ENCODE measurements at regions not wholly inside any gene's neighbourhood (a gene's known extent, or its start where the extent isn't known, plus 50 kb on each side); places are given as distances from the start of the nearest gene placed in this dataset.

DNA sequence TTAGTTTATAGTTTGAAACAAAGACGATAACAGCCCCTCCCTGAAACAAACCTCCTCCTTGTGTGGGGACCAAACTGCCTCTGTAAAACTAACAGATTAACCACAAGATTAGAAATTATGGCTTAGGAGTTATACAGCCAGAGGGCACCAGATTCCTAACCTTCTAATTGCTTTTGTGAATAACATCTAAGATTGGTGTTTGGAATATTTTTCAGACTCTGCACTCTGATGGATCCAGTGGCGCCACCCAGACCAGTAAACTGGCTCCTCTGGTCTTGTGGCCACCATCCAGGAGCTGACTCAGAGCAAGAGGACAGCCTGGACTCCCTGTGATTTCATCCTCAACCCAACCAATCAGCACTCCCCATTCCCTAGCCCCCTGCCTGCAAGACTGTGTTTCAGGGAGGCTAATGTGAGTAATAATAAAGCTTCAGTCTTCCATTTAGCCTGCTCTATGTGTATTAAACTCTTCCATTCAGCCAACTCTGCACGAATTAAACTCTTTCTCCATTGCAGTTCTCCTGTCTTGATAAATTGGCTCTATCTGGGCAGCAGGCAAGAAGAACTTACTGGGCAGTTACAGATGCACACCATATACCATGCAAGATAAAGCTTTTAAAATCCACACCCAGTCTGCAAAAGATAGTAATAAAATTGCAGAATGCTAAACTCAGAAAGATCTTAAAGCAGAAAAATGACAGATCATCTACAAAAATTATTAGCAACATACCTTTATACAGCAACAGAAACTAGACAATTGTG, 58.5 kb upstream of the SLC22A16 start:
- no peak for TF ChIP-seq POLR2A (IDR thresholded peaks at IDR 0.05; ENCODE audit: low read length)
- no peak for TF ChIP-seq GATA1 (IDR thresholded peaks at IDR 0.05; ENCODE audit: low read depth, low read length)
